NB4 (cell line): ENCODE measurements at regions not wholly inside any gene's neighbourhood (a gene's known extent, or its start where the extent isn't known, plus 50 kb on each side); places are given as distances from the start of the nearest gene placed in this dataset.

Experiments used
- POLR2A ChIP-seq: IDR thresholded peaks from 2 replicates; pipeline ENCODE4 v1.6.1; 2011; ENCODE audit warnings: mild to moderate bottlenecking; ENCODE audit not compliant: insufficient read length; ENCODE audit errors: extremely low read depth
- TF ChIP-seq, protein P1 (sequence below): IDR thresholded peaks from one replicate; pipeline ENCODE4 v1.5.1; 2012; ENCODE audit warnings: low read depth, low read length
- TF ChIP-seq, protein P2 (sequence below): IDR thresholded peaks from 2 replicates; pipeline ENCODE4 v1.6.1; 2011; ENCODE audit warnings: low read depth, low read length

DNA sequence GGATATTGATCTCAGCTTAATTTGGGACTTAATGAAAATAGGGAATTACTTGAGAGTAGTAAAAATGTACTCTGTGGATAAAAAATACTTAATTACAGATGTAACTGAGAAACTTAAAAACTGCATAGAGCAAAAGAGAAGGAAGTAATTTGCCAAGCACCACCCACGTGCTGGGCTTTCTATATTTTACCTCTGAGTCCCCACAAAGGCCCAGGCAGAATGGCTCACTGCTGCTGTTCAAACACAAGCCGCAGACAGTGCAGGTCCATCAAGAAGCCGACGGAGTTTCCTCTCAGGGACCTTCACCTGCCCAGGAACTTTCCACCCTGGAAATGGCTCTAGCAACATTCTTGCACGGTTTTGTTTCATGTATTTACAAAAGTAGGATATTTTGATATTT, 77.2 kb upstream of the TRPM1 start:
- TF ChIP-seq, protein P1, sequence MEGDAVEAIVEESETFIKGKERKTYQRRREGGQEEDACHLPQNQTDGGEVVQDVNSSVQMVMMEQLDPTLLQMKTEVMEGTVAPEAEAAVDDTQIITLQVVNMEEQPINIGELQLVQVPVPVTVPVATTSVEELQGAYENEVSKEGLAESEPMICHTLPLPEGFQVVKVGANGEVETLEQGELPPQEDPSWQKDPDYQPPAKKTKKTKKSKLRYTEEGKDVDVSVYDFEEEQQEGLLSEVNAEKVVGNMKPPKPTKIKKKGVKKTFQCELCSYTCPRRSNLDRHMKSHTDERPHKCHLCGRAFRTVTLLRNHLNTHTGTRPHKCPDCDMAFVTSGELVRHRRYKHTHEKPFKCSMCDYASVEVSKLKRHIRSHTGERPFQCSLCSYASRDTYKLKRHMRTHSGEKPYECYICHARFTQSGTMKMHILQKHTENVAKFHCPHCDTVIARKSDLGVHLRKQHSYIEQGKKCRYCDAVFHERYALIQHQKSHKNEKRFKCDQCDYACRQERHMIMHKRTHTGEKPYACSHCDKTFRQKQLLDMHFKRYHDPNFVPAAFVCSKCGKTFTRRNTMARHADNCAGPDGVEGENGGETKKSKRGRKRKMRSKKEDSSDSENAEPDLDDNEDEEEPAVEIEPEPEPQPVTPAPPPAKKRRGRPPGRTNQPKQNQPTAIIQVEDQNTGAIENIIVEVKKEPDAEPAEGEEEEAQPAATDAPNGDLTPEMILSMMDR, result no peak
- TF ChIP-seq, protein P2, sequence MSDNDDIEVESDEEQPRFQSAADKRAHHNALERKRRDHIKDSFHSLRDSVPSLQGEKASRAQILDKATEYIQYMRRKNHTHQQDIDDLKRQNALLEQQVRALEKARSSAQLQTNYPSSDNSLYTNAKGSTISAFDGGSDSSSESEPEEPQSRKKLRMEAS, result peak; percentile 59
- no peak for TF ChIP-seq POLR2A
